ENCODE measurements at regions not wholly inside any gene's neighbourhood (a gene's known extent, or its start where the extent isn't known, plus 50 kb on each side); places are given as distances from the start of the nearest gene placed in this dataset.

DNA sequence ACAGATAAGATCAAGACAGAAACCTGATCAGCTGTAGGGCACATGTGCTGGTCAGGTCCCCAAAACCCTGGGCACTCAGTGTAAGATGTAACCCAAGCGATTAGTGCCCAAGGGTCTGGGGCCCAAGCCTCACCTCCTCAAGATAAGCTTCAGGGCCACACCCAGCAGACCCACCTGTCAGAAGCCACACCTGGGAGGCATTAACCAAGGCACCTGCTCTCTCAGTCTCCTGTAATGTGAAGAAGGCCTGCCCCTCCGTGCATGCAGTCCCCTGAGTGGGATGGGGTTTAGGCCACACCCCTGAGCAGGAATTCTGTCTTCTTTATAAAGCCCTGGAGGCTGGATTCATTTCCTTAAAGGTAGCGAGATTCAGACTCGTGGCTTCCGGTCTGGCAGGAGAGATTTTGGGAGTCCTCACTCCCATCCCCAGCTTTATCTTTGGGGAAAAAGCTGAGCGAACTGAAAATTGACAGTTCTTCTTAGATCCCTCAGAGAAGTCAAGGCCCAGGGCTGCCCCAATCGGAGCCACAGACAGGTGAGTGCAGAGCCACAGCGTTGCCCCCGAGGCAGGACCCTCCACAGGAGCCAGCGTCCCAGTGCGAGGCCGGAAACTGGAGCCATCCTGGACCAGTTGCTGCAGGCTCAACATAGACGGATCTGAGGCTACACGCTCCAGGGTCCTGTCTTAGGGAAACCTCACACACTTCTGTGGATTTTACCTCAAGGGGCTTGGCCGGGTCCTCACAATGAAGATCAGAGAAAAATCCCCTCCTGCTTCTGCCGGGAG is 357.6 kb upstream of the IRX4 start:
- Mint-ChIP-seq H3K36me3 (no peaks in the 10 kb centered on the region), H3K27me3 (peaks cover 5% of the 10 kb centered on the region), H3K4me3 (no peak overlapping the region), H3K27ac (no peak overlapping the region), H3K9me3 (peaks cover 7% of the 10 kb centered on the region), H3K4me1 (no peaks in the 10 kb centered on the region)
- no peak for DNase-seq

GRCh38 chr5:2239201-2239910 is 356.6 kb upstream of the IRX4 start:
- no peaks in the 10 kb centered on the region for H3K4me1 Mint-ChIP-seq
- H3K9me3 Mint-ChIP-seq = peaks cover 14% of the 10 kb centered on the region
- DNase-seq = no peak
- peak overlapping the region; percentile 66 for H3K27ac Mint-ChIP-seq
- H3K36me3 Mint-ChIP-seq = no peaks in the 10 kb centered on the region
- no peak overlapping the region for H3K4me3 Mint-ChIP-seq
- H3K27me3 Mint-ChIP-seq = peaks cover 11% of the 10 kb centered on the region

DNA sequence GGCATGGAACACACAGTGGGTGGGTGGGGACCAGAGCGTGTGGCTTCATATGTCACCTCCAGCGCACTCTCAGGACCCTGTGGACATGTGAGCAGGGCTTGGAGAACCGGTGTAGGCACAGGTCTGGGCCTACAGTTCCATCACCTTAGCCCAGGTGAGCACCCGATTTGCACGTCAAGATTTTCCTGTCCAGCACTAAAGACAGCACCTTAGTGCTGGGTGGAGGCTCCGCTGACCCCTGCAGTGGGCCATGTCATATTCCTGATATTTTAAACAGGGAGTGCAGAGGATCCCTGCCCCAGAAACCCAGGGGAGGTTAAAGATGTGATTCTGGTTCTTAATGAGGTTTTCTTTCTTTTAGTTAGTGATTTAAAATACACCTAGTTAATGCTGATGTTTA is 356.0 kb upstream of the IRX4 start:
- H3K27ac Mint-ChIP-seq = no peak overlapping the region
- no peaks in the 10 kb centered on the region for H3K36me3 Mint-ChIP-seq
- H3K9me3 Mint-ChIP-seq = peaks cover 16% of the 10 kb centered on the region
- H3K4me1 Mint-ChIP-seq = no peaks in the 10 kb centered on the region
- DNase-seq = no peak
- no peak overlapping the region for H3K4me3 Mint-ChIP-seq
- H3K27me3 Mint-ChIP-seq = peaks cover 15% of the 10 kb centered on the region

DNA sequence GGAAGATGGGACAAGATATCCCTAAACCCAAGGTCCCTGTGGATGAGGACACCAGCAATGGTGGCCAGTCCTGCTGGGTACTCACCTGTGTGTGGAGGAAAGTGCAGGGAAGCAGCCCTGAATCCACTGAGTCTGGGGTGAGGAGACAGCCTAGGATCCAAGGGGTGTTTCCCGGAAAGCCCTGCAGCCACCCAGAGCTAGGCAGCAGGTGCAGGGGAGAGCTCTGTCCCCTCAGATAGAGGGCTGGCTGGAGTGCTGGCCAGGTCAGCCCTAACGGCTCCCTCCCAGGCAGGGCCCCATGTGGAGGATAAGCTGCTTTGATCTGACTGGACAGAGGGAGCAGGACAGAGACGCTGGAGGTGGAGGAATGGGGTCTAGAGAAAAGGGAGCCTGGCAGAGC is 344.7 kb upstream of the IRX4 start:
- no peaks in the 10 kb centered on the region for H3K9me3 Mint-ChIP-seq
- peaks cover 20% of the 10 kb centered on the region for H3K27me3 Mint-ChIP-seq
- H3K36me3 Mint-ChIP-seq = no peaks in the 10 kb centered on the region
- no peak overlapping the region for H3K4me3 Mint-ChIP-seq
- no peak overlapping the region for H3K27ac Mint-ChIP-seq
- H3K4me1 Mint-ChIP-seq = no peaks in the 10 kb centered on the region
- DNase-seq = no peak

DNA sequence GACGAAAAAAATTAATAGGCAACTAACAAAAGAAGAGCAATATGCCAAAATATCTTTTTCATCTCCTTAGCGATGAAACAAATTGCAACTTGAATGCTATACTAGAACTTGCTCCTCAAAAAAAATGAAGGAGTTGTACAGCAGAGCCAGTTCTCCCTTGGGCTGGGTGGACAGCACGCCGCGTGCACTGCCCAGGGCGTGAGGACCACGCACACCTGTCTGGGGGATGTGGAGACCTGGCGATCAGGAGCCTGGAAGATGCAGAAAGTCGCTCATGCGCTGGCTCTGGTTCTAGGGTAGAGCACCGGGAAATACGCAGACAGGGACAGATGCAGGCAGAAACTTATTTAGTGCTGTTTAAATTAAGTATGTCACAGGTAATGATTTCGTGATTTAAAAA is 342.0 kb upstream of the IRX4 start:
- Mint-ChIP-seq H3K4me1 (no peaks in the 10 kb centered on the region), H3K4me3 (no peak overlapping the region), H3K36me3 (no peaks in the 10 kb centered on the region)

GRCh38 chr5:2223303-2223702 is 340.6 kb upstream of the IRX4 start:
- H3K27me3 Mint-ChIP-seq = peaks cover 5% of the 10 kb centered on the region
- no peaks in the 10 kb centered on the region for H3K4me1 Mint-ChIP-seq
- H3K27ac Mint-ChIP-seq = no peak overlapping the region
- no peaks in the 10 kb centered on the region for H3K9me3 Mint-ChIP-seq
- no peaks in the 10 kb centered on the region for H3K36me3 Mint-ChIP-seq
- DNase-seq = no peak
- H3K4me3 Mint-ChIP-seq = no peak overlapping the region

More for the DNA sequence above, 342.0 kb upstream of the IRX4 start:
- H3K9me3 Mint-ChIP-seq = no peaks in the 10 kb centered on the region
- H3K27me3 Mint-ChIP-seq = peaks cover 11% of the 10 kb centered on the region
- no peak overlapping the region for H3K27ac Mint-ChIP-seq
- DNase-seq = no peak

- no peaks in the 10 kb centered on the region for H3K4me1 Mint-ChIP-seq
- H3K27me3 Mint-ChIP-seq = peaks cover under 1% of the 10 kb centered on the region
- no peak for DNase-seq
- H3K36me3 Mint-ChIP-seq = no peaks in the 10 kb centered on the region
- no peak overlapping the region for H3K27ac Mint-ChIP-seq
- no peaks in the 10 kb centered on the region for H3K9me3 Mint-ChIP-seq
- no peak overlapping the region for H3K4me3 Mint-ChIP-seq
Measured at GRCh38 chr5:2222246-2222992, 339.7 kb upstream of the IRX4 start.

- Mint-ChIP-seq H3K4me1 (no peaks in the 10 kb centered on the region), H3K9me3 (no peaks in the 10 kb centered on the region), H3K36me3 (no peaks in the 10 kb centered on the region), H3K27me3 (no peaks in the 10 kb centered on the region), H3K4me3 (no peak overlapping the region), H3K27ac (no peak overlapping the region)
- DNase-seq = no peak
Measured at GRCh38 chr5:2221450-2221849, 338.7 kb upstream of the IRX4 start.

DNA sequence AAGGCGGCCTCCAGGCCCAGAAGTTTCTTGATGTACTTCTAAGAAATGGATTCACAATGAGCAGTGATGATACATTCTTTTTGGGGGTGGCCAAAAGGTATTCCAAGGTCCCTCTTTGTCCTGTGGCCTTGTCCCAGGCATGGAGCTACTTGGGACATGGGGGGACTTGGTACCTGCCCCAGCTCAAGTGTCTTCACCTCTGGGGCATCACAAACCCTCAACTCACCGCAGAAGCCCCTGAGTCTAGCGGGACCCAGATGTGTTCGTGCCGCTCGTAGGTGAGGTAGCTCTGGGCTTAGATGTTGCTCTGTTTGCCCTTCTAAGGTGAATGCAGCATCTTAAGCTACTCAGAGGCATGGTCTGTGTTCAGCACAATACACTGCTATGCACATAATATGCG is 338.0 kb upstream of the IRX4 start:
- no peak for DNase-seq
- no peak overlapping the region for H3K4me3 Mint-ChIP-seq
- no peaks in the 10 kb centered on the region for H3K9me3 Mint-ChIP-seq
- no peaks in the 10 kb centered on the region for H3K4me1 Mint-ChIP-seq
- no peaks in the 10 kb centered on the region for H3K27me3 Mint-ChIP-seq
- H3K27ac Mint-ChIP-seq = no peak overlapping the region
- H3K36me3 Mint-ChIP-seq = no peaks in the 10 kb centered on the region

GRCh38 chr5:2219149-2219776 is 336.5 kb upstream of the IRX4 start:
- H3K4me3 Mint-ChIP-seq = no peak overlapping the region
- H3K27me3 Mint-ChIP-seq = no peaks in the 10 kb centered on the region
- no peaks in the 10 kb centered on the region for H3K4me1 Mint-ChIP-seq
- no peaks in the 10 kb centered on the region for H3K36me3 Mint-ChIP-seq
- DNase-seq = no peak
- H3K27ac Mint-ChIP-seq = no peak overlapping the region
- no peaks in the 10 kb centered on the region for H3K9me3 Mint-ChIP-seq

GRCh38 chr5:2217219-2217618 is 334.5 kb upstream of the IRX4 start:
- Mint-ChIP-seq H3K4me3 (no peak overlapping the region), H3K27me3 (no peaks in the 10 kb centered on the region), H3K27ac (no peak overlapping the region), H3K36me3 (no peaks in the 10 kb centered on the region), H3K4me1 (no peaks in the 10 kb centered on the region), H3K9me3 (no peaks in the 10 kb centered on the region)
- no peak for DNase-seq

DNA sequence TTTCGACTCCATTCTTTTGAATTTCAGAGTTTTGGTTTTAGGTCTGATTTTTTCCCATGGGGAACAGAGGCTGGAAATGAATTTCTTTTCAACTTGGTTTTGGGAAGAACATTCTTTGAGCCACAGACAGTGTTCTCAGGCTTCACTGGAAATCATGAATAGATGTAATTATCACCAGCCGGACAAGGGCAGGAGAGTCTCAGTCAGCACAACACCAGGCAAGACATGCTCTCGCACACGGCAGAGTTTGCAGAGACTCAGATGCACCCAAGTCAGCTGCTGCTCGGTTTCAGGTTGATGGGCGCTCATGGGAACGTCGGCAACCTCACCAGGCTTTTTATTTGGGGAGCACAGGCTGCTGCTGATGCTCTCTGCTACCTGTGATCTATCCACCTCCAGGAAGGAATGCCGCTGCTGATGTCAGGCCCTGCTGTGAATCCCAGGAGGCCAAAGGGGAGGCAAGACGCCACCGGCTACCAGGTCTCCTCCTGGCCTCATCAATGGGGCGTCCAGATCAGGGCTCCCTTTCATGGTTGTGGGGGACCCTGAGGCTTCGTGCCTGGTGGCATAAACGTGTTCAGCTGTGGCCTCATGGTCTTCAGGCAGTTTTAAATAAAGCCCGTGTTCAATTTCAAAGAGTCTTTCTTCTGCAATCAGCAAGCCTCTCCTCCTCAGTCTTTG is 332.3 kb upstream of the IRX4 start:
- H3K36me3 Mint-ChIP-seq = no peaks in the 10 kb centered on the region
- H3K27ac Mint-ChIP-seq = no peak overlapping the region
- no peaks in the 10 kb centered on the region for H3K9me3 Mint-ChIP-seq
- DNase-seq = no peak
- no peaks in the 10 kb centered on the region for H3K4me1 Mint-ChIP-seq
- no peak overlapping the region for H3K4me3 Mint-ChIP-seq
- H3K27me3 Mint-ChIP-seq = no peaks in the 10 kb centered on the region

DNA sequence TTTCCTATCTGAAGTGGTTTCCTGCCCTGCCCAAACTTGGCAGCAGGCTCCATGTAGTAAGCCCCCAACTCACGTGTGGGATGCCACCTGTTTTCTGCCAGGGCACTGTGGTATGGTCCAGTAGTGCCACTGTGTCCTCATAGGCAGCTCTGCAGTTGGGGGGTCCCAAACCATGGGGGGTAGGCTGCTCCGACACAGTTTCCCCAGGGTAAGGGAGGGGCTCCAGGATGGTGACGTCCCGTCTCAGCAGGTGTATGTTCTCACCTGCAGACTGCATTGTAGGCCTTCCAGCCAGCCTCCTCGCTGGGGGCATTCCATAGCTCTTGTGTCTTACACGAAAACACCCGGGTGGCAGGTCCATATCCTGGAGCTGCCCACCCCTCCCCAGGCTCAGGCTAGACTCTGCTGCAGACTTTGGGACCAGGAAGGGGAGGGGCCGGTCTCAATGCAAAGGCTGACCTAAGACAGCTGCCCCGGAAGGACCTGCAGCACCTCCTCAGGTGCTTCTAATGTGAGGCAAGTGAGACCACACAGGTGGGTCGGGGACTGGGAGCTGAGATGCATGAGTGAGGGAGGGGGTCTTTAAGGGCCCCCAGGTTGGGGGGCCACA is 330.5 kb upstream of the IRX4 start:
- H3K4me3 Mint-ChIP-seq = no peak overlapping the region
- H3K27ac Mint-ChIP-seq = no peak overlapping the region

DNA sequence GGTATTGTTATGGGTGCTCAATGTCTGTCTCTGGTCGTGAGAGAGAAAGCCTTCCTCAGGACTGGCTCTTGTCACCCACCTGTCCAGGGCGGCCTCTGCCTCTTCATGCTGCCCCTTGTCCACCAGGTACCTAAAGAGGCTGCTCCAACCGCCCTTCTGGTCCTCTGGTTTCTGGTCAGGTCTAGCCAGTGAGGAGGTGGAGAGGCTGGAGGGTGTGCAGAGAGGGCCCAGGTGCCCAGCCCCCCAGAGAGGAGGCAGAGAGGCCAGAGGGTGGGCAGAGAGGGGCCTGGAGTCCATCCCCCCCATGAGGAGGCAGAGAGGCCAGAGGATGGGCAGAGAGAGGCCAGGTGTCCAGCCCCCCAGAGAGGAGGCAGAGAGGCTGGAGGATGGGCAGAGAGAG is 329.8 kb upstream of the IRX4 start:
- no peak for DNase-seq
- Mint-ChIP-seq H3K27ac (no peak overlapping the region), H3K4me3 (no peak overlapping the region), H3K36me3 (no peaks in the 10 kb centered on the region), H3K9me3 (no peaks in the 10 kb centered on the region), H3K4me1 (no peaks in the 10 kb centered on the region), H3K27me3 (peaks cover 7% of the 10 kb centered on the region)

More for the DNA sequence above, 330.5 kb upstream of the IRX4 start:
- no peaks in the 10 kb centered on the region for H3K9me3 Mint-ChIP-seq
- DNase-seq = no peak
- no peaks in the 10 kb centered on the region for H3K4me1 Mint-ChIP-seq
- no peaks in the 10 kb centered on the region for H3K36me3 Mint-ChIP-seq
- H3K27me3 Mint-ChIP-seq = no peaks in the 10 kb centered on the region

All from activated naive CD8-positive, alpha-beta T cell treated with anti-CD3 and anti-CD28 coated beads for 36 hours (primary cell).